Cardiac fibroblast (primary cell): ENCODE measurements at regions not wholly inside any gene's neighbourhood (a gene's known extent, or its start where the extent isn't known, plus 50 kb on each side); places are given as distances from the start of the nearest gene placed in this dataset.

Source experiments
- DNase-seq, 2 donors: peaks; one replicate each; pipeline versions ENCODE4 v3.0.0 to v3.0.0-alpha.2; 2010; ENCODE audit warnings: low read depth in 2 of 2
- H3K4me3 ChIP-seq, 2 donors: replicated peaks in 1 of 2; 1 replicate in 1 of 2; 2 replicates in 1 of 2; pipeline ENCODE4 v1.5.1; 2011; ENCODE audit warnings: low read depth in 2 of 2, low read length in 2 of 2, mild to moderate bottlenecking in 2 of 2, moderate library complexity in 1 of 2
- CTCF ChIP-seq: IDR thresholded peaks from one replicate; pipeline ENCODE4 v1.5.1; 2011; ENCODE audit warnings: low read depth, mild to moderate bottlenecking, low read length, inconsistent platforms

DNA sequence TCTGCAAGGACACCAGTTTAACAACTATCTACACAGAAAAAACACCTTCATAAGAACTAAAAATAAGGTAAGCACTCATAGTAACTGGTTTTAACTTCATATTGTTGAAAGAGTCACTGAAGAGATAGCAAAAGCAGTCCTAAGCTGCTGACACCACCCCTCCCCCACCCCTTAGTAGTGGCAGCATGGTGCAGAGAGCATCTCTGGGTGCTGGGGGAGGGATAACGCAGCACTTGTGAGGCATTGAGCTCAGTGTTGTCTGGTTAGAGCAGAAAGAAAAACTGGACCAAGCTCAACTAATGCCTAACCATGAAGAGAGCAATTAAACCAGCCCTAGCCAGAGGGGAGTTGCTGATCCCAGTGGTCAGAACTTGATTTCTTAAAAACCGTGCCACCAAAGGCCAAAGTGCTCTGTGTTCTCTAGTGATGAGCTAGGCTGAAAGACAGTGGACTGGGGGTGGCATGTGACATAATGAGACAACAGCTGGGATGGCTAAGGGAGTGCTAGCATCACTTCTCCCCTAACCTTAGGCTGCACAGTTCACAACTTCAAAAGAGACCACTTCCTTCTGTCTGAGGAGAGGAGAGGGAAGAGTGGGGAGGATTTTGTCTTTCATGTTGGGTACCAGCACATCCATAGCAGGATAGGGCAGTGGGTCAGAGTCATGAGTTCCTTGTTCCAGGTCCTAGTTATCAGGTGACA lies 669.3 kb downstream of the PDHA2 start:
- no peak for TF ChIP-seq CTCF
- H3K4me3 ChIP-seq: no peak overlapping the region
- no peak for DNase-seq

GRCh38 chr4:96519291-96519690 lies 679.4 kb downstream of the PDHA2 start:
- TF ChIP-seq CTCF: no peak
- peak in 1 of 2 donors; percentile 1 for DNase-seq
- no peak overlapping the region for H3K4me3 ChIP-seq

DNA sequence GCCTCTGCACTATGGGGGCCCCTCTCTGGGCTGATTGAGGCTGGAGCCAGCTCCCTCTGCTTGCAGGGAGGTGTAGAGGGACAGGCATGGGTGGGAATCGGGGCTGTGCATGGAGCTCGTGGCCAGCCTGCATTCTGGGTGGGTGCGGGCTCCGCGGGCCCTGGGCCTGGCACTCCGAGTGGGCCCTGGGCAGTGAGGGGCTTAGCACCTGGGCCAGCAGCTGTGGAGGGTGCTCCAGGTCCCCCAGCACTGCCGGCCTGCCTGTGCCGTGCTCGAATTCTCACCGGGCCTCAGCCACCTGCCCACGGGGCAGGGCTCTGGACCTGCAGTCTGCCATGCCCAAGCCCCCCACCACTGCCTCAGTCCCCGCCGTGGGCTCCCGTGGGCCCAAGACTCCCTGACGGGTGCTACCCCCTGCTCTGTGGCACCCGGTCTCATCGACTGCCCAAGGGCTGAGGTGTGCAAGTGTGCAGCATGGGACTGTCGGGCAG lies 681.2 kb downstream of the PDHA2 start:
- no peak for TF ChIP-seq CTCF
- DNase-seq: no peak
- H3K4me3 ChIP-seq: no peak overlapping the region

GRCh38 chr4:96523611-96524010 lies 683.7 kb downstream of the PDHA2 start:
- DNase-seq: no peak
- no peak overlapping the region for H3K4me3 ChIP-seq
- no peak for TF ChIP-seq CTCF

GRCh38 chr4:96524311-96524875 lies 684.5 kb downstream of the PDHA2 start:
- no peak overlapping the region for H3K4me3 ChIP-seq
- no peak for DNase-seq
- no peak for TF ChIP-seq CTCF

DNA sequence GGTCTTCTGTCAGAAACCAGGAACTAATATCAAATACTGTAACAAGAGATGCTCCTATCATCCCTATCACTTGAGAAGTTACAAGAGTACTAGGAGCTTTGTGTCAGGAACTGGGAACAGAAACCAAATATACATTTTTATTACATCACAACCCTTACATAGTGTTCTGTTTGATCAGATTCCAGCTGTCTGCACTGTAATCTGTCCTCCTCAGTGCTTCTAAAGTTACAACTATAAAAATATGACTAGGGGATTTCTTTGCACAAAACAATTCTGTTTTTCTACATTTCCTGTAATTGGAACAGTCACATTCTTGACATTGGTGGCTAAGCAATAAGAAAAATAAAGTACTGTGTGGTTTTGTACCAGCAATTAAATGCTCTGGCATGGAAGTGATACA lies 686.0 kb downstream of the PDHA2 start:
- H3K4me3 ChIP-seq: no peak overlapping the region
- no peak for DNase-seq
- TF ChIP-seq CTCF: no peak
